A172 (cell line): ENCODE measurements at regions not wholly inside any gene's neighbourhood (a gene's known extent, or its start where the extent isn't known, plus 50 kb on each side); places are given as distances from the start of the nearest gene placed in this dataset.

Experiments used
- DNase-seq: peaks from one replicate; pipeline ENCODE4 v3.0.0-alpha.2; 2015; ENCODE audit warnings: low spot score

DNA sequence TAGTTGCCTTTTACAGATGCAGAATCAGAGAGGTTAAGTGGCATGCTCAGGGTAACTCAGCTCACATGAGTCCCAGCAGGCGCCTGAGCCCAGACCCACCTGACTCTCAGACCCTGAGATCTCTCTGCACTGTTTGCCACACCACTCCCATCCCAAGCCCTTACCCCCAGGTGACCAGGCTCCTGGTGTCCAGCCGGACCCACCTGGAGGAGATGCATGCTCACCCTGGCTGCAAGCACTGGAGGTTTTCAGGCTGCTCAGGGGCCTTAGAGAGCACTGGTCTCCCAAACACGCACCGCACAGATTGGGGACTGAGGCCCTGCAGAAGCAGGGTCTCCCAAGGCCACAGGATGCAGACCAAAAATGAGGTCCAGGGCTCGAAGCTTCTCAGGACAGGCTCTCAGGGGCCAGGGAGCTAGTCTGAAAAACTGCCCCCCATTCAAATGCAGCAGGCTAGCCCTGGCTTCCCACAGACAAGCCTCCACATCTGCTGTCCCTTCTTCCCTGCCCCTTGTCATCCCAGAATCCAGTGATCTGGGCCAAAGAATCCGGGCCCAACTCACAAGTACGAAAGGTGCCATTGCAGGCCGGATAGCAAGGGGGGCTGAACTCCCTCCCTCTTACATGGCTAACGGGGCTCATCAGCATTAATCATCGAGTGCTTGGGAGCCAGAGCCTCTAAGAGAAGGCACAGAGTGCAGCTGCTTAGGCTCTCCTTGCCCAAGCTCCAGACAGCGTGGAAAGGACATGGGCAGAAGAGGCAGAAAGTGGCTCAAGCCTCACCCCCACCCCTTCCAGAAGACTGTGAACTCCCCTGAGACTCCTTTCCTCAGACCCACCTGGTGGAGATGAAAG lies 90.2 kb upstream of the PRR20G start:
- no peak for DNase-seq

DNA sequence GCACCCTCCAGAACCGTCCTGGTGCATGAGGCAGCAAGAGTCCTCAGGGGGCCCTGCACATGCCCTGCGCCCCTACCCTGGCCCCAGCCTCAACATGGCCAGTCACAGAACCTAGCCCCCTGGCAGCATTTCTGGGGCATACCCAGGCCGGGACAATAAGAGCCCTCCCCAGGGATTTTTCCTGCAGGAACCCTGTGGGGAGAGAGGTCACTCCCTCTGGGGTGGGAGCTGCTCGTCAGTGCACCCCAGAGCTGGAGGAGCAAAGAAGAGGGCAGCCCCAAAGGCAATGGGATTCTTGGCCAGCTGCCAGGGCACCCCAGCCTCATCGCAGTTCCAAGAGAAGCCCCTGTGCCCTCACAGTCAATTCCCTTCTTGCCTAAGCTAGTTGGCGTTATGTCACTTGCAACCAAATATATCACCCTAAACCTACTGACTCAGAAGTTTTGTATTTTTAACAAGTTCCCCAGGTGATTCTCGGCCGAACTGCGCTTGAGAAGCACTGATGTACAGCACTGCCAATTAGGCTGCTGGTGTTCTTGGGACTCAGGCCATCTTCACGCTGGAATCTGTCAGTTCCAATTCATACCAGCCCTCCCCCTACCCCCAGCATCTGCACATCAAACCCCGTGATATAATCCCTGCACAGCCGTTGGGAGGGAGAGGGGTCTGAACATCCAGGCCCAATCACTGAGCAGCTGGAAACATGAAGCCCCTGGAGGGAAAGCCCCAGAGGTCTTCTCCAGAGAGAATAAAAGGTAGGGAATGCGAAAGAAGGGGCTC lies 87.5 kb upstream of the PRR20G start:
- no peak for DNase-seq

DNA sequence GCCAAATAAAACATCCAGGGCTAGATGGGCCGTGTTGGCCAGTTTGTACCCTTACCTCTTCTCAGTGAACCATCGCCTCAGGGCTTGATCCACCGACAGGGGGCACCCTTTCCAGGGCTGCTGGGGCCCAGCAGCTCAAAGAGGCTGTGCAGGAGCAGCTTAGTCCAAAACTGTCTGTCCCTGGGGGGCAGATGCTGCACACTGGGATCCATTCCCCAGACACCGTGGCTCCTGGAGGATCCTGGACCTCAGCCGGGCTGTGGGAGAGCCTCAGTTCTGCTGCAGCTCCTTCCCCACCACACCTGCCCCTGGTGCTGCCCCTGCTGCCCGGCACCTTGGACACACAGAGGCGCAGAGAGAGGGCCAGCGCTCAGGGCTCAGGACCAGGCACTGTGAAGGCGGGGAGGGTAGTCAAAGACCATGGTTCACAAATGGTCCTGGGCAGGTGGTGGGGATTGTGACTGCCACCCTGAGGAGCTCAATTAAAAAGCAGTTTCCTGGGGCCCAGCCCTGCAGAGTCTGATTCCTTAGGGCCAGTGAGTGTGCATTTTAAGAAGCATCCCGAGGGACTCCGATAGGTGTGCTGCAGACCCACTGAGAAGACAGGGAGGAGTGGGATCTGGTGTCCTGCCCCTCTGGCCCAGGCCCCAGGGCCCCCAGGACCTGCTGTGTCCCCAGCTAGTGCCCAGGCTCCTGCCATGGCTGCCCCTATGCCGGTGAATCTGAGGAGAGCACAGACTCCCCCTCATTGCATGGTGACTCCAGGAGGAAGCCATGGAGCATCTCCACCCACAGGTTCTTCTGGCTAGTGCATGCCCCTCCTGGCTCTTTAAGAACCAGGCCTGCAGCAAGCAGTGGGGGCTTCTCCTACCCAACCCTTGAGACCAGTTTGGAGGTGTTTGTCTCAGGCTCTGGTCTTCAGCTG lies 86.5 kb upstream of the PRR20G start:
- no peak for DNase-seq

DNA sequence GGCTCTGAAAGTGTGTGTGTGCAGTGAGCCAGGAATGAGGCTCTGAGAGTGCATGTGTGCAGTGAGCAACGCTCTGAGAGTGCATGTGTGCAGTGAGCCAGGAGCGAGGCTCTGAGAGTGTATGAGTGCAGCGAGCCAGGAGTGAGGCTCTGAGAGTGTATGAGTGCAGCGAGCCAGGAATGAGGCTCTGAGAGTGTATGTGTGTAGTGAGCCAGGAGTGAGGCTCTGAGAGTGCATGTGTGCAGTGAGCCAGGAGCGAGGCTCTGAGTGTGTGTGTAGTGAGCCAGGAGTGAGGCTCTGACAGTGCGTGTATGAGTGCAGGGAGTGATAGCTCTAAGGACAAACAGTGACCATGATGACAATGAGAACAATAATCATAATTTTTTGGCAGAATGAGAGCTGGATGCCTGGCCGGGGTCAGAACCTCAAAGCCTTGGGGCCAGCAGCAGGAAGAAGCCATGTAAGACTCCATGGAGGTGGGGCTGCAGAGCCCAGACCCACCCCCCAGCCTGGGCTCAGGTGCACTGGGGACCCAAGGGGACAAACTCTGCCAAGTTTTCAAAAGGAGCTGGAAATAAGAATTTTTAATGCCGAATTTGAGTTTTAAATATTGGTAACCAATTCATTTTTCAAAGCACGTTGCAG lies 85.7 kb upstream of the PRR20G start:
- no peak for DNase-seq

DNA sequence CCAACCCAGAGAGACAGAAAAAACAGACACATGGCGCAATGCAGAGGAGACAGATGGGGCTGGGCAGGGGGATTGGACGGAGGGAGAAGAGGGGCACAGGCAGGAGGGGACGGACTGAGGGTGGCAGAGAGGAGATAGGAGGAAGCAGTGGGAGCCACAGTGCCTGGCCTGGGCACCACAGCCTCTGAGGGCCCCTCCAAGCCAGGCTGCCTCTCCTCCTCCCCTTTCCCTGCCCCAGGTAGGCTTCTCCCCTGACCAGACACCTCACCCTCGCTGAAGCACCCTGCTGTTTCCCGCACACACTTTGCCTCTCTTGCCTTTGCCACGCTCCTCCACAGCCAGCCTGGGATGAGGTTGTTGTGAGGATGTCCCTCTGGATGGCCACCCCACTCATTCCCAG lies 84.0 kb upstream of the PRR20G start:
- DNase-seq: no peak

DNA sequence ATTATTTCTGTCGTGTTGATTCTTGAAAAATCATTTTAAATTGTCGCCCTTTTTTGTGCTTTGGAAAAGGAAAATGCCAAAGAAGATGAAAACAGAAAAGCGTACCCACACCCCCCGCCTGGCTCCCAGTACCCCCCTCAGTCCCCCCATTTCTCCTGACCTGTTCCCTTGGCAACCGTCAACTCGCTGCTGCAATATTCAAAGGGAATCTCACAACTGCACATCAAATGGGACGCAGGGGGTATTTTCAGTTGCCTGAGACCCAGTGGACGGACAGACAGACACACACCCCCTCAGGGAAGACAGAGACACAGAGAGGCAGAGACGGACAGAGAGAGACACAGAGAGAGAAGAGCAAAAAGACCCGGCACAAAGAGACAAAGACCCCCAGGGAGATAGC lies 83.5 kb upstream of the PRR20G start:
- no peak for DNase-seq

DNA sequence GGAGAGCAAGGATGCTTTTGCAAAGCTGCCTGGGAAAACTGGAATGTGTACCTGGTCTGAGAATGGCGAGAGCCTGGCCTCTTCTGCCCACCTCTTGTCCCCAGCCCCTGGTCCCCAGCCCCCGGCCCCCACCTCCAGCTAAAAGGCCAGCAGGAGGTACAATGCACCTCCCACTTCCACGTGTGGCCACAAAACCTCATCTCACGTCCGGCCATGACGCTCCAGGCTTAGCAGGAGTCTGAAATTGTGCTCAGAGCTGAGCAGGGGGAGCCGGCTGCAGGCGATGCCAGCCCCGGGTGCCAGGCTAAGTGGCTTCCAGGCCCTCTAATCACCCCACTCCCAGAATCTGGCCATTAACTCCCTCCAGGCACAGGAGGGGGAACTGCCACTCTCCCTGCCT lies 83.1 kb upstream of the PRR20G start:
- DNase-seq: no peak

DNA sequence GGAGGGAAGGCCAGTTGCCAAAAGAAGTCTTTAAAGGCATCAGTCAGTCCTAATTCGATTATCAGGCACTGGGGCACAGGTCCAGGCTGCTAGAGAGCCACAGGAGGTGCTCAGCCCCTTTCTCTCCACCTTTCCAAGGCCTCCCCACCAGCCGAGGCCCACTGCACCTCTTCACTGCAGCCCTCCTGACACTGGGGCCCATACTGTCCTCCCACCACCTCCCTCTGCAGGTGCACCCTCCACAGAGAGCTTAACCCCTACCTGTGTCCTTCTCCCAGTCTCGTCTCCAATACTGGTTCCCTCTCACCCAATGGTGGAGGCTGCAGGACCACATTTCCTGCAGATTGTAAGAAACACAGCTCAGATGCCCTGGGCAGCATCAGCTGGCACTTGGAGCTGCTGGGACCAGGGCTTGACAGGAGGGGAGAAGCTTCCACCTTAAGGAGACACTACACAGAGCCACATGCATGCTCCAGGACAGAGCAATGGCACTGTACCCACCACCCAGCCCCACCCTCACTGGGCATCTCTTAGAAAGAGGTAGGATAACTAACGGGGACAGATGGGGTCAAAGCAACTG lies 81.6 kb upstream of the PRR20G start:
- DNase-seq: no peak

DNA sequence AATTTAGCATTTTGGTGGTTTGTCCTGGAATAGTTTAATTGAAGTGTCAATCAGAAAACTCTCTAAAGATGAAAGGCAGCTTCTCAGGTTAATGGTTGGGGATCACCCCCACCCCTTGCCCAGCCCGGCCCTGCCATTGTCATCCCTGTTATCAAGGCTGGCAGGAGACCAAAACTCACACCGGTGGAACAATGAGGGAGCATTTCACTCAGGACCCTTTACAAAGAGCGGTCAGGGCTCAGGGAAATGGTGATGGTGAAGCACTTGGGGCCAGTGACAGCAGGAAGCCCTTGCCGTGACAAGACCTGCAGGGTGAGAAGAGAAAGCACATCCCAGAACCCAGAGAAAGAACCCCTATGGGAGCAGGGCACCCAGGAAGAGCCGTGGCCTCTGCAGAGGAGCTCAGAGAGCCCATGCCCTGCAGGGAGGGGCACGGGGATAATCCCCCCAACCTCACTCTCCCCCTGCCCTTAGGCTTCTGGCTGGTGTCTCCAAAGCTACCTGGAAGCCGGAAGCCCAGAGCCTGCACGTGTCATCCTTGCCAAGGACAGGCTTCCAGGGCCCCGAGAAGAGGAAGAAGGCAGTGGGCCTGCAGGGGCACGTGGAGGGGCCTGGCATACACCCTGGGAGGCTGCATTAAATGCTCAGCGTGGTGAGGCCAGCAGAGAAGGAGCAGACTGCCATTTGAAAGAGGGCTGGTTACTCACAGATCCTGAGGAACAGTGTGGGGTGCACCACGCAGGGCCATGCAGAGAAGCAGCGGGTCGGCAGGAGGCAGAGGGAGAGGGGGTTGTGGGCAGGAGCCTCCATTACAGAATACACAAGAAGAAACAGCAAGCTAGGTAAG lies 80.6 kb upstream of the PRR20G start:
- no peak for DNase-seq

DNA sequence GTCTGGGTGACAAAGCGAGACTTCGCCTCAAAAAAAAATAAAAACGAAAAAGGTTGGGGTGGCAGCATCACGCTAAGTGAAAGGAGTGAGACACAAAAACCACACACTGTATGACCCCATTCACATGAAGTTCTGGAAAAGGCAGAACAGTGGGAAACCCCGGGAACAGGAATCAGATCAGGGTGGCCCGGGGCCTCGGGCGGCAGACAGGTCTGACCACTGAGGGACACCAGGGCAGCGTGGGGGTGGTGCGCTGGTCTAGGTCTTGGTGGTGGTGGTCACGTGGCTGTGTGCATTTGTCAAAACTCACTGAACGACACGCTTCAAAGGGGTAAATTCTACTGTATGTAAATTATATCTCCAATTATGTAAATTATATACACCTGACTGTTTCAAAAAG lies 79.7 kb upstream of the PRR20G start:
- DNase-seq: no peak

DNA sequence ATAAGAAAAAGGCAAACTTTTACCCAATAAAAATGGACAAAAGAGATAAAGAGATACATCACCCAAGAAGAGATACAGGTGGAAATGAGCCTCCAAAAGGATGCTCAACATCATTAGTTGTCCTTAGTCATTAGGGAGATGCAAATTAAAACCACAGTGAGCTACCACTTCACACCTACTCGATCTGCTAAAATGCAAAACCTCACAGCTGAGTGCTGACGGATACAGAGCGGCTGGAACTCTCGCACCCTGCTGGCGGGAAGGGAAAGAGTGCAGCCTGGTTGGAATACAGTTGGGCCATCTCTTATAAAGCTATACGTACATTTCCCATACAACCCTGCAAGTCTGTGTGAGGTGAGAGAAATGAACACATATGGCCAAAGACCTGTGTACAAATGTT lies 78.5 kb upstream of the PRR20G start:
- DNase-seq: no peak

DNA sequence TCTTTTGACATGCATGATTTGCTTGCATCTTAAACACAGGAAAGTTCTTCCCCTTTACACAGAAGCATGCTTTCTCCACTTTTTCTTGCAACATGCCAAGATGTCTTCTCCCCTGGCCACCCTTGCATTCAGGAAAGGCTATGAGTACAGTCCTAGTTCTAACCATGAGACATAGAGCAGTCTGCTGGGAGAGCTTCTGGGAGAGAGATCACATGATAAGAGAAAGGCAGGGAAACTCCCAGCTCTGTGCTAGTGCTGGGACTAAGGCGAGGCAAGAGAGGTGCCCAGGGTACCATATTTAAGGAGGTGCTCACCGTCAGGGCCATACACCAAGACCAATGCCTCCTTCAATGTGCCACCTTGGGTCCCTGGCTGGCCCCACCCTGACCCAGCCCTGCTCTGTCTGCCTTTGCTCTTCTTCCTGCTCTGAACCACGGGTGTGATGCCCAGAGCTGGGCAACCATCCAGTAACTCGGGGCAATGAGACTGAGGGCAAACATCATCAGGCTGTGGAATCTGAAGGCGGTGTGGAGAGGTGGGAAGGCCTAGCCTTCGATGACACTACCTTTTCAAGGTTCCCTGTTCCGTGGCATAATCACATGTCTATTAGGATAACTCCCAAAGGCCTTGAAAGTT lies 77.4 kb upstream of the PRR20G start:
- no peak for DNase-seq

DNA sequence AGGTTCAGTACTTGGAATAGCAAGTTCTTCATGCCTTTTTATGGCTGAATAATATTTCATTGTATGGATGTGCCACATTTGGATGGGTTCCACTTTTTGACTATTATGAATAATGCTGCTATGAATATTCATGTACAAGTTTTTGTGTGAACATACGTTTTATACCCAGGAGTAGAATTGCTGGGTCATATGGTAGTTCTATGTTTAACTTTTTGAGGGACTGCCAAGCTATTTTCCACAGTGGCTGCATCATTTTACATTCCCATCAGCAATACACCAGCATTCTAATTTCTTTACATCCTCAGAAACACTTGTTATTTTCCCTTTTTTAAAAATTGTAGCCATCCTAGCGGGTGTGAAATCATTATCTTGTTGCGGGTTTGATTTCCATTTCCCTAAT lies 76.0 kb upstream of the PRR20G start:
- no peak for DNase-seq

DNA sequence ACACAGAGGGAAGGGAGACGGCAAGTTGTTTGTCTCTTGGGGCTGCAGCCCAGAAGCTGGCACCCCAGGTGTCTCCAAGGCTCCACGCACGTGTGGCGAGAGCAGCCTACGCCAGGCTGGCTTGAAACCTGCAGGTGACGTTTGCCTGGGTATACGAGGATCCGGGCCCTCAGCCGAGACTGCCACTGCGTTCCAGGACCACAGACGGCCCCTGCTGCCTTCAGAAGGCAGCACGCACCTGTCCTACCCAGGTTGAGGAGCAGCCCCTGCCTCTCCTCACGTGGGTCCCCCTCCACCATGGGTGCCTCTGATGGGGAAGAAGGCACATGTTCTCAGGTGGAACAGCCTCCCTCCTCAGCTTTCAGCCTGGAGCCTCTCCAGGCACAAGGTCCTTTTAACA lies 75.3 kb upstream of the PRR20G start:
- DNase-seq: no peak

DNA sequence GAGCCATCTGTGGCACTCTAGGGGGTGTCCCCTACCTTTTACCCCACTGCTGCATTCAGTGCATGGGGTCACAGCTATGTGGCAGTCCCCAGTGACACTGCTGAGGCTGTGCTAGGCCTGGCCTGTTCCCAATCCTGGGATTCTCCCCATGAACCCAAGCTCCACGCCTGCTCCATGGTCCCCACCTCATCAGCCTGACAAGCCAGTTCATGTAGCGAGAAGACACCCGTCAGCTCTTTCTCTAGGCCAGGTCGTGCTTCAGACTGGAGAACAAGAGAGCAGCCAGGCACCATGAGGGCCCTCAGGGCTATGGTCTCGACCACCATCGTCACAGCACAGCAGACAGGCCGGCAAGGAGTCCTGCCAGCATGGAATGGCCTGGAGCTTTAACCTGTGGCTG lies 72.8 kb upstream of the PRR20G start:
- DNase-seq: no peak

DNA sequence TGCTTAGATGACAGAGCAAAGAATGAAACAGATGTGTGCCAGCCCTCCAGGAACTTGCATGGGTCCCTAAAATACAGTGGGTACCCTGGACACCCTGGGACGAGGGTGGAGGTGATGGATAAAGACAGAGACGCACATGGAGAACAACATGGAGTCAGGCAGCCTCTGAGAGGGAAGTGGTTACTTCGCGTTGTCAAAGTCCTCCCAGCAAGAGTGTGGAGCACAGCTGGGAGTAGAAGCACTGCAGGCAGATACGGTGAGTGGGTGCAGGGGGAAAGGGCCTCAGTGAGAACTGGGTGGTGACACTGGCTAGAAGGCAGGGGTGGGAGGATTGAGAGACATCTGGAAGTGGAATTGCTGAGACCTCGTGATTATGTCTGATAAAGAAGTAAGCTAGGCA lies 70.8 kb upstream of the PRR20G start:
- DNase-seq: no peak

DNA sequence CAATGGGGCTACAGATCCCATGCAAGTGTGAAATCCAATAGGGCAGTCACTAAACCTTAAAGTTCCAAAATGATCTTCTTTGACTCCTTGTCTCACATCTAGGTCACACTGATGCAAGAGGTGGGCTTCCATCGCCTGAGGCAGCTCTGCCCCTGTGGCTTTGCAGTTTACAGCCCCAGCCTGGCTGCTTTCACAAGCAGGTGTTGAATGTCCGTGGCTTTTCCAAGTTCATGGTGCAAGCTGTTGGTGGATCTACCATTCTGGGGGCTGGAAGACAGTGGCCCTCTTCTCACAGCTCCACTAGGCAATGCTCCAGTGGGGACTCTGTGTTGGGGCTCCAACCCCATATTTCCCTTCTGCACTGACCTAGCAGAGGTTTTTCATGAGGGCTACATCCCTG lies 68.5 kb upstream of the PRR20G start:
- no peak for DNase-seq

DNA sequence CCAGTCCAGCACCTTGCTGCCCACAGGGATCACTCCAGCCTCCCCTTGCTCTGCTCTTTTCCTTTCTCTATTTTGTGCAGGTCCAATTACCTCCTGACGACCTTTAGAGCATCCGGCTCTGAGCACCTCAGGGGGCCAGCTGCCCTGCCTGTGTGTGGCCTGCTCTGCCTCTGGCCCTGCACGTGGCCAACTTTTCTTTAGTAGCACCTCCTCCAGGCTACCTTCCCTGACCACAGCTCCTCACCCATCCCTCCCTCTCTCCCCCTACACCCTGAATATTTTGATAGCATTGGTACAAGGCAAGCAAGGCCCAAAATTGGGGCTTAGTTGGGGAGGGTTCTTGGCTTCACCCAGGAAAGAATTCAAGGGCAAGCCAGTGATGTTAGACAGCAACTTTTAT lies 66.9 kb upstream of the PRR20G start:
- no peak for DNase-seq

DNA sequence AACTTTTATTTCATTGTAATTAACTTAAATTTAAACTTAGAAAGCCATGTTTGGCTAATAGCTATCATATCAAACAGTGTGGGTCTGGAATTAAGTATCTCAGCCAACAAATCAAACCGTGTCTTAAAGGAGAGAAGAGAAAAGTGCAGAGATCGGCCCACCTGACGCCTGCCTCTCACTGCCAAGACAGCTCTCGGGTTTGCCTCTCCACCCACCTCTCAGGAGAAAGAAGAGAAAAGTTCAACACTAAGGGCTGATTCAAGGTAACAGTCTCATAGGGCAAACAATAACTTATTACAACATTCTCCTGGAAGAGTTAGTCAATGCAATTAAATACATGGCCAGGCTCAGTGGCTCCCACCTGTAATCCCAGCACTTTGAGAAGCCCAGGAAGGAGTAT lies 64.8 kb upstream of the PRR20G start:
- no peak for DNase-seq

DNA sequence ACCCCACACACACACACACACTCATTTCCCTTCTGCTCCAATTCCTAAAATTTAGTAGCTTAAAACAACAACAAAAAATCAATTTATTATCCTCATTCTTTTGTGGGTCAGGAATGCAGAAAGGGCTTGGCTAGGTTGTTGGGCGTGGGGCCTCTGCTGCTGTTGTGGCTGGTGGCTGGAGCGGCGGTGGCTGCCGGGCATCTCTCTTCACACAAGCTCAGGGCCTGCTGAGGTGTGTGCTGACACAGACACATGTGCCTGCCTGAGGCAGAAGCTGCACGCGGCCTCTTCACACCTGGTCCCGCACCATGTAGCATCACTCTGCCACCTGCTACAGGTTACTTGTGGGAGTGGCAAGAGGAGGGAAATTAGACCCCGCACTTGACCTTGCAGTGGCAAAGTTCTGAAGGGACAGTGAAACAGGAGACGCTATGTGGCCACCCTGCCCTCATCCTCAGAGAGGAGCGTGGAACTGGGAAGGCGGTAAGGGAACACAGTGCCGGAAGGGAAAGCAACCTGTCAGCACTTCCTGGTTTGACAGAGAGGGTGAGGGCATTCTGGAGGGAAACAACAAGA lies 64.0 kb upstream of the PRR20G start:
- DNase-seq: no peak
